Skeletal muscle satellite cell (primary cell): ENCODE measurements at regions not wholly inside any gene's neighbourhood (a gene's known extent, or its start where the extent isn't known, plus 50 kb on each side); places are given as distances from the start of the nearest gene placed in this dataset.

Experiments
- H3K27me3 ChIP-seq: 2 replicates; pipeline ENCODE4 v1.7.0; 2013; ENCODE audit warnings: low read length; ENCODE audit not compliant: control insufficient read depth, insufficient read depth
- H3K36me3 ChIP-seq: 2 replicates; pipeline ENCODE4 v1.7.0; 2013; ENCODE audit warnings: mild to moderate bottlenecking, control low read depth, low read length; ENCODE audit not compliant: insufficient read depth
- H3K4me1 ChIP-seq: 2 replicates; pipeline ENCODE4 v1.7.0; 2013; ENCODE audit warnings: low read length; ENCODE audit not compliant: control insufficient read depth, insufficient read depth
- H3K4me2 ChIP-seq: 2 replicates; pipeline ENCODE4 v1.7.0; 2013; ENCODE audit warnings: mild to moderate bottlenecking, low read length
- H3K4me3 ChIP-seq: 2 replicates; pipeline ENCODE4 v1.7.0; 2013; ENCODE audit warnings: low read length
- H3K9ac ChIP-seq: 2 replicates; pipeline ENCODE4 v1.7.0; 2013; ENCODE audit warnings: mild to moderate bottlenecking, low read depth, low read length, moderate library complexity
- H3K9me3 ChIP-seq: replicated peaks from 2 replicates; pipeline ENCODE4 v1.7.0; 2013; ENCODE audit warnings: mild to moderate bottlenecking, control low read depth, low read length

DNA sequence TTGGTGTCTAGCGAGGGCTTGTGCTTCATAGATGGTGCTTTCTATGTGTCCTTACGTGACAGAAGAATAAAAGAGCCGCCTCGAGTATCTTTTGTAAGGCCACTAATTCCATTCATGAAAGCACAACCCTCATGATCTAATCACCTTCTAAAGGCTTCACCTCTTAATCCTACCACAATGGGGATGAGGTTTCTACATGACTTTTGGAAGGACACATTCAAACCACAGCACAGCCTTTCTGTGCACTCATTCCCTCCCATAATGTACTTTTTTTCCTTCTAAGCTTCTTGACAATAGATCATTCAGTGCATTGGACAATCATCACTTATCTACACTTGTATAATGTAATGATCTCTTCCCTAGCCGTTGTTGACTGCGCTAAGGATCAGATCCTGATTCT lies 774.8 kb downstream of the BRINP1 start:
- no peak overlapping the region for H3K9ac ChIP-seq
- no peaks in the 10 kb centered on the region for H3K27me3 ChIP-seq
- no peaks in the 10 kb centered on the region for H3K36me3 ChIP-seq
- H3K4me2 ChIP-seq = no peak overlapping the region
- H3K4me3 ChIP-seq = no peak overlapping the region
- no peaks in the 10 kb centered on the region for H3K9me3 ChIP-seq
- H3K4me1 ChIP-seq = no peaks in the 10 kb centered on the region

DNA sequence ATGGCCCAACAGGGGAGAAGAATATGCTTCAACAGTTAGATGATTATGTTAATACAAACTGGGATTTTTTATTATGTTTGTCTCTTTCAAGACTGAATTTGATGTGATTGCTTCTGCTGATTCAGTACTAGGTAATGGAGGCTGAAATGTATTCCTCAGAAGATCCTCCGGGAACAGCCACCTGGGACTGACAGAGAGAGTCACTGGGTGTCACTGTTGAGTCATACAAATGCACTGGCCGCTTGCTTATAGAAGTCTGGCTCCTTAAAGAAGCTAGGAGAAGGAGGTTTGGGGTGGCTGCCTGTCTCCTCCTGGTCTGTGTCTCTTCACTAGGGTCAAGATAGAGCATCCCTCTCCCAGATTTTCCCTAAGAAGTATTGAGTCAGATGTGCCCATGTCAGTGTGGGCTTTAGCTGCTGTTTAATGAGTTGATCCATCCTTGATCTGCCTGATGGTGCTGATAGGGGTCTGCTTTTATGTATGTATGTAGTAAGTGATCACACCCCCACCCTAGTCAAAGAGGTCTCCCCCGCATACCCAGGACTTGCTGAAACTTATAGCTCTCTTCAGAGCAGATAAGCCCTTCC lies 773.4 kb downstream of the BRINP1 start:
- no peak overlapping the region for H3K9ac ChIP-seq
- no peaks in the 10 kb centered on the region for H3K36me3 ChIP-seq
- no peak overlapping the region for H3K4me3 ChIP-seq
- no peak overlapping the region for H3K4me2 ChIP-seq
- H3K9me3 ChIP-seq = no peaks in the 10 kb centered on the region
- no peaks in the 10 kb centered on the region for H3K4me1 ChIP-seq
- H3K27me3 ChIP-seq = no peaks in the 10 kb centered on the region

DNA sequence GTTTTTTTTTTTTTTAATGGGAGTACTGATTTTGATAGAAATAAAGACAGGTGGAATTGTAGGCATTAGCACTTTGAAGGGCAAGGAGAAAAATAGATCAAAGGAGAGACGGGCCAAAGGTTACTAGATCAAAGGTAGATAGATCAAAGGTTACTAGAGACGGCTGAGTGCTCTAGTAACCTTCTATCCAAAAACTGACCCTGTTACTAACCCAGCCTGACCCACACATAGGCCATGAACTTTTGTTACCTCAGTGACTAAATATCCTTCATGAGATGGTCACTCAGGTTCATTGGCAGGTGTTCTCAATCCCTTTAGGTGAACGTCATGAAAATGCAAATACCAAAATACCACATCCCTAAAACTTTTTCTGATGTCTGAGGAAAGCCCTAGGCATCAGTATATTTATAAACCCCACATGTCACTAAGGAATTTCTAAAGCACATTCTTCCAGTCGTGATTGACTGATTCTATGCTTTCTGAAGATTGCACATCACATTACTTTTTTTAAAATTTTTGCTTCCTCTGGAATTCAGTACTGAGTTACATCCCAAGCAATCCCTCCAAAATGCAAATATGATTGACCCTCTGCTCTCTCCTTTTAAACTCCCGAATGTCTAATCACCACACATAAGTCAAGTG lies 772.7 kb downstream of the BRINP1 start:
- H3K4me3 ChIP-seq = no peak overlapping the region
- no peaks in the 10 kb centered on the region for H3K4me1 ChIP-seq
- no peaks in the 10 kb centered on the region for H3K27me3 ChIP-seq
- H3K4me2 ChIP-seq = no peak overlapping the region
- H3K36me3 ChIP-seq = no peaks in the 10 kb centered on the region
- no peaks in the 10 kb centered on the region for H3K9me3 ChIP-seq
- no peak overlapping the region for H3K9ac ChIP-seq

DNA sequence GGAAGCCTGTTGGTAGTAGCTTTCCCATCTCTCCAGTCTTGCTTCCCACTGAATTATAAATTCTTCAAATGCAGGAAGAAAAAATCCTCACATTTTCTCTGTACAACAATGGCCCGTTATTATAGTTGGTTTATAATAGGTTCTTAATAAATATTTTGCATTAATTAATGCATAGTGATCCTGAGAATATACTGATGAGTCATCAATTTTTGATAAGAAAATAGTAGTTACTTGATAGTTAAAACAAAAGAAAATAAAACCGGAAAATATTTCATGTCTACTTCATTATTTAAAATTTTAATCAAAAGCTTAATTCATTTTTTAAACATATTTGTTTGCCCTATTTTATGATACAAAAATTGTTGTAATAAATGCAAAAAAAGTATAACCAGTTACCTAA lies 762.6 kb downstream of the BRINP1 start:
- no peak overlapping the region for H3K4me2 ChIP-seq
- no peak overlapping the region for H3K9ac ChIP-seq
- H3K36me3 ChIP-seq = no peaks in the 10 kb centered on the region
- H3K27me3 ChIP-seq = no peaks in the 10 kb centered on the region
- H3K4me3 ChIP-seq = no peak overlapping the region
- no peaks in the 10 kb centered on the region for H3K9me3 ChIP-seq
- peaks cover 15% of the 10 kb centered on the region for H3K4me1 ChIP-seq

DNA sequence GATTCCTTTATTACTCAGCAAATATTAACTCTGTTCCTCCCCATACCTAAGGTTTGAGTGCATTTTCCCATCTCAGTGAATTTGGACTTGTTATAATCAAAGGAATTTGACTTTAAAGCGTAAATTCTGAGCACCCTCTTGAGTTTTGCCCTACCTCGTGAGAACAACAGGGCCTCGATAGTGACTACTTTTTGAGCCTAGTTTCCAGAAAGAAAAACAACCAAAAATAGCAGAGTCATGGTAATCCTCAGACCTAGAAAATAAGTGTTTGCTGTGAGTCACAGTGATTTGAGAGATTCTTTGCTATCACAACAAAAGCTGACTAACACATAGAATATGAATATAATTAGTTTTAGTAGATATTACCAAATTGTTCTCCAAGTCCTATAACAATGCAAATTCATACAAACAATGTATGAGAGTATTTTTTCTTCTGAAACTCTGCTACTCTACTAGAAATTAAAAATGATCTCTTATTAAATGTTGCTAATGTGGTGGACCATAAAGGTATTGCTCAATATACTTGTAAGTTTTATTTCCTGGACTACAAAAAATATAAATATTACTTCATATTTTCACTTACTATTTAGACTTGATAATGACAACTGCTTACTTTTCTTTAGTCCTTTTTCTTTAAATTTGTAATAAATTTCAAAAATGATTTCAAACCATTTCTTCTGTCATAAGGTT lies 759.7 kb downstream of the BRINP1 start:
- Histone ChIP-seq H3K4me1 (peaks cover 15% of the 10 kb centered on the region), H3K27me3 (no peaks in the 10 kb centered on the region), H3K4me2 (peak overlapping the region; percentile 38), H3K4me3 (no peak overlapping the region), H3K9me3 (no peaks in the 10 kb centered on the region), H3K36me3 (no peaks in the 10 kb centered on the region), H3K9ac (peak overlapping the region; percentile 60)

DNA sequence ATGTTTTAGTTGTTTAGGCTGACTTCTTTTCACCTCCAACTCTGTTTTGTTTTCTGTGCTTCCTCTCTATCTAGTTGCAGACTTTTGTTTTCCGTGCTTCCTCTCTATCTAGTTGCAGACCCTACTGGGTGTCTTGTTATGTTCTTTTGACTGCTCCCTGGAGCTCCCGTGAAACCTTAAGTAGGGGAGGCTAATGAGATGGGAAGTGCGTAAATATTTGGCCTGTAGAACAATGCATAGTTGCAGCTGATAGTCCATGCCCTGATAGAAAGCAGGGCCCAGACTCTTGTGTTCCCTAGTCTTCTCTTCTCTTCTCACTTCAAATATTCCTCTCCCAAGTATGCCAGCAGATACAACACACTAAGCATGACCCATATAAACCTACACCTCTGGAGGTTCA lies 757.0 kb downstream of the BRINP1 start:
- no peaks in the 10 kb centered on the region for H3K36me3 ChIP-seq
- no peak overlapping the region for H3K4me3 ChIP-seq
- H3K4me1 ChIP-seq = peaks cover 15% of the 10 kb centered on the region
- no peaks in the 10 kb centered on the region for H3K27me3 ChIP-seq
- H3K9ac ChIP-seq = no peak overlapping the region
- no peaks in the 10 kb centered on the region for H3K9me3 ChIP-seq
- H3K4me2 ChIP-seq = no peak overlapping the region

DNA sequence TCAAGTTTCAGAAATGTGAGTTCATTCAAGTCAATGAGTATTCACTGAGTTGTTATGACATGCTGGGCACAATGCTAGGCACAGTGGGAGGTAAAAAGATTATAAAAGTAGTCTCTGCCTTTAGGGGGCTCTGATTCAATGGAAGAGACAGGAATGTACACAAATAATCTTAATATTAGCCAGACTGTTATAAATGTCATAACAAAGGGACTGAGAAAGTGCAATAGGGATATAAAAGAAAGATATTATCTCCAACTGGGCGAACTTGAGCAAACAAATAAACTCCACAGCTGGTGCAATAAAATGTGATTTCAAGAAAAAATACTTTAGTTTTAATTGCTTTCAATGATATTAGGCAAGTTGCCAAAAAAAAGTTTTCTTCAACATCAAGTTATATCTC lies 755.2 kb downstream of the BRINP1 start:
- no peaks in the 10 kb centered on the region for H3K9me3 ChIP-seq
- H3K4me3 ChIP-seq = no peak overlapping the region
- no peaks in the 10 kb centered on the region for H3K27me3 ChIP-seq
- H3K9ac ChIP-seq = no peak overlapping the region
- H3K4me1 ChIP-seq = peaks cover 7% of the 10 kb centered on the region
- no peaks in the 10 kb centered on the region for H3K36me3 ChIP-seq
- no peak overlapping the region for H3K4me2 ChIP-seq

DNA sequence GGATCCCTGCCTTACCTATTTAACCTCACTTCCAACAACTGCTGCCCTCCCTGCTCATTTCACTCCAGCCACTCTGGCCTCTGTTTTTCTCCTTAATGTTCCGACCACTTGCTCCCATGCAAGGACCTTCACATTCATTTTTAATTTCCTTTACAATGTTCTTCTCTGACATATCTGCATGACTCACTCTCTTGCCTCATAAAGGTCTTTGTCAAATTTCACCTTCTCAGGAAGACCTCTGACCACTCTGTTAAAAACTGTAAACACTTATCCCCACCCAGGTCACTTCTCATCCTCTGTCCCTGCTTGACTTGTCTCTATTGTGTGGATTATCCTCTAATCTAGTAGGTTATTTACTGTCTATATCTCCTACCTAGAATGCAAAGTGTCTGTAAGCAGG lies 751.2 kb downstream of the BRINP1 start:
- no peaks in the 10 kb centered on the region for H3K4me1 ChIP-seq
- H3K36me3 ChIP-seq = no peaks in the 10 kb centered on the region
- H3K4me2 ChIP-seq = no peak overlapping the region
- no peaks in the 10 kb centered on the region for H3K9me3 ChIP-seq
- H3K4me3 ChIP-seq = no peak overlapping the region
- no peaks in the 10 kb centered on the region for H3K27me3 ChIP-seq
- no peak overlapping the region for H3K9ac ChIP-seq

DNA sequence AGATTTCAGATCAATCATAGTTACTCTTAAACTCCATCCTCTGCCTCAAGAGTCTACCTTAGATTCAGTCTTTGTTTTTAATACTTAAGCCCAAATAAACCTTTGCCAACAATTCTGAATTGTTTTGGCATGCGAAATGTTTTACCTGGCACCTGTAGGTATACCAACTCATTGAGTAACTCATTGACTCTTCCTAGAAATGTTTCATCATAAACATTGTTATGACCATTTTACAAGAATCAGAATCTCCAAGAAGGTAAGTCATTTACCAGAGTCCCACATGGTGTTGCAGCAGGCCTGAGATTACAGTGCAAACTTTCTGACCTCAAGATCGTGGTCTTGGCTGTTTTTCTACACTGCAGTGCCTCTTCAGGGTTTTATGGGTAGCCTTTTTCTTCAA lies 750.4 kb downstream of the BRINP1 start:
- Histone ChIP-seq H3K9me3 (no peaks in the 10 kb centered on the region), H3K27me3 (no peaks in the 10 kb centered on the region), H3K36me3 (no peaks in the 10 kb centered on the region), H3K4me3 (no peak overlapping the region), H3K4me2 (no peak overlapping the region), H3K9ac (no peak overlapping the region), H3K4me1 (no peaks in the 10 kb centered on the region)

DNA sequence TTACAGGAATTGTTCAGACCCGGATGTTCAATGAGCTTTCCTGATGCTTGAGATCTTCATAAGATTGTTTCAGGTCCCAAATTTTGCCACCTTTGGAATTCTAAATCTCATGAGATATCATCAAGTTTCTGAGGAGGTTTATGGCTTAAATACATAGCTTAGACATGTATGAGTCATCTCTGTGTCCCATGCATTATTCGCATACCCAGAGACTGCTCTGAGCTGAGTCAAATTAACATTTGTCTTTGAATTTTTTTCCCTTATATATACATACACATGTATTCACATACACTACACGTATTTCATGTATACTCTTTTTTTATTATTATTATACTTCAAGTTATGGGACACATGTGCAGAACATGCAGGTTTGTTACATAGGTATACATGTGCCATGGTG lies 744.6 kb downstream of the BRINP1 start:
- H3K27me3 ChIP-seq = no peaks in the 10 kb centered on the region
- H3K4me2 ChIP-seq = no peak overlapping the region
- no peak overlapping the region for H3K4me3 ChIP-seq
- no peaks in the 10 kb centered on the region for H3K4me1 ChIP-seq
- no peaks in the 10 kb centered on the region for H3K9me3 ChIP-seq
- no peaks in the 10 kb centered on the region for H3K36me3 ChIP-seq
- no peak overlapping the region for H3K9ac ChIP-seq

DNA sequence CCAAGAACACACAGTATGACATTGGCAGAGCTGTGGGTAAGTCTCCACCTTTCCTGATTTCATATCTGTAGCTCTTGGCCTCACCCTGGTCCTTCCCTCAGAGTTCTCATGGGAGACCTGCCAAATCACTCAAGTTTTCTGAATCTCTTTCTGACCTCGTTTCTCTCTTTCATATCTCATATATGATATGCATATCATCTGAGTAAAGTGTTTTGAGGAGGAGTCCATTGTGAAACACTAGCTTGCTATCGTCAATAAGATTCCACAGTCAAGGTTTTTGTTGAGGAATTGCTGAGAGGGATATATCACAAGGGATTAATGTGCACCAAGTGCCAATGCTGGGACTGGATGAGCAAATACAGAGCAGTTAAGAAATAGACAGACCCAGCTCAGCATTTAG lies 739.2 kb downstream of the BRINP1 start:
- Histone ChIP-seq H3K9ac (no peak overlapping the region), H3K27me3 (no peaks in the 10 kb centered on the region), H3K9me3 (no peaks in the 10 kb centered on the region), H3K4me3 (no peak overlapping the region), H3K4me1 (no peaks in the 10 kb centered on the region), H3K4me2 (no peak overlapping the region), H3K36me3 (no peaks in the 10 kb centered on the region)
